Neural progenitor cell (in vitro differentiated cells): ENCODE measurements at regions not wholly inside any gene's neighbourhood (a gene's known extent, or its start where the extent isn't known, plus 50 kb on each side); places are given as distances from the start of the nearest gene placed in this dataset.

Experiments used
- DNase-seq: peaks from one replicate; pipeline ENCODE4 v3.0.0-alpha.2; 2016; ENCODE audit warnings: low spot score
- H2AFZ ChIP-seq: fragments of 200-600 bp; sonication (generic); replicated peaks from 2 replicates; pipeline ENCODE4 v1.6.1; 2016; ENCODE audit warnings: antibody characterized with exemption
- H3F3A ChIP-seq: fragments of 200-600 bp; sonication (generic); 2 replicates; pipeline ENCODE4 v1.6.1; 2016; ENCODE audit warnings: antibody characterized with exemption, low read depth
- H3K27ac ChIP-seq: fragments of 200-600 bp; sonication (generic); 2 replicates; pipeline ENCODE4 v1.5.1; 2016; ENCODE audit warnings: mild to moderate bottlenecking
- H3K27me3 ChIP-seq: fragments of 200-600 bp; sonication (generic); 2 replicates; pipeline ENCODE4 v1.6.1; 2016; ENCODE audit warnings: mild to moderate bottlenecking, moderate library complexity
- H3K36me3 ChIP-seq: fragments of 200-600 bp; sonication (generic); 2 replicates; pipeline ENCODE4 v1.5.1; 2016
- H3K4me1 ChIP-seq: fragments of 200-600 bp; sonication (generic); 2 replicates; pipeline ENCODE4 v1.6.1; 2016; ENCODE audit warnings: mixed run types
- H3K4me2 ChIP-seq: fragments of 200-600 bp; sonication (generic); 2 replicates; pipeline ENCODE4 v1.6.1; 2016
- H3K4me3 ChIP-seq: fragments of 200-600 bp; sonication (generic); 2 replicates; pipeline ENCODE4 v1.5.1; 2016
- H3K79me2 ChIP-seq: fragments of 200-600 bp; sonication (generic); 2 replicates; pipeline ENCODE4 v1.6.1; 2016; ENCODE audit warnings: low read depth
- H3K9ac ChIP-seq: fragments of 200-600 bp; sonication (generic); 2 replicates; pipeline ENCODE4 v1.6.1; 2016
- H3K9me3 ChIP-seq: fragments of 200-600 bp; sonication (generic); 2 replicates; pipeline ENCODE4 v1.5.1; 2016; ENCODE audit warnings: low read depth
- H4K20me1 ChIP-seq: fragments of 200-600 bp; sonication (generic); 2 replicates; pipeline ENCODE4 v1.6.1; 2016; ENCODE audit warnings: low read depth
- H3K27ac Mint-ChIP-seq: 3 replicates; pipeline ENCODE4 v1.8.0; 2021; ENCODE audit warnings: mixed read lengths
- H3K27me3 Mint-ChIP-seq: 2 replicates; pipeline ENCODE4 v1.8.0; 2022; ENCODE audit warnings: low read depth, mild to moderate bottlenecking, inconsistent platforms, moderate library complexity, mixed read lengths; ENCODE audit not compliant: insufficient read depth
- H3K36me3 Mint-ChIP-seq: 3 replicates; pipeline ENCODE4 v1.8.0; 2021; ENCODE audit warnings: mixed read lengths
- H3K4me1 Mint-ChIP-seq: 3 replicates; pipeline ENCODE4 v1.8.0; 2021; ENCODE audit warnings: mixed read lengths
- H3K4me3 Mint-ChIP-seq: 3 replicates; pipeline ENCODE4 v1.8.0; 2021; ENCODE audit warnings: mild to moderate bottlenecking, moderate library complexity, mixed read lengths
- H3K9me3 Mint-ChIP-seq: 3 replicates; pipeline ENCODE4 v1.8.0; 2020; ENCODE audit warnings: mixed read lengths
- CTCF ChIP-seq: fragments of 200-600 bp; sonication (generic); IDR thresholded peaks from 2 replicates; pipeline ENCODE4 v1.5.1; 2017; ENCODE audit warnings: antibody characterized with exemption, mild to moderate bottlenecking
- EZH2 ChIP-seq: fragments of 200-600 bp; sonication (generic); IDR thresholded peaks from 2 replicates; pipeline ENCODE4 v1.6.1; 2017; ENCODE audit warnings: antibody characterized with exemption, mild to moderate bottlenecking, moderate library complexity
- EZH2phosphoT487 ChIP-seq: fragments of 200-600 bp; sonication (generic); IDR thresholded peaks from 2 replicates; pipeline ENCODE4 v1.6.1; 2017; ENCODE audit warnings: antibody characterized with exemption

GRCh38 chr9:89873801-89874200 is 269.0 kb downstream of the GADD45G start:
- DNase-seq = no peak
- Histone ChIP-seq H3K27me3 (no peaks in the 10 kb centered on the region), H3F3A (no peaks in the 10 kb centered on the region), H4K20me1 (no peaks in the 10 kb centered on the region), H3K4me3 (no peak overlapping the region), H3K9ac (no peak overlapping the region), H2AFZ (no peak overlapping the region), H3K4me2 (no peak overlapping the region), H3K9me3 (no peaks in the 10 kb centered on the region), H3K27ac (no peak overlapping the region), H3K4me1 (no peaks in the 10 kb centered on the region), H3K79me2 (no peaks in the 10 kb centered on the region), H3K36me3 (no peaks in the 10 kb centered on the region)
- H3K27me3 Mint-ChIP-seq = peaks cover 2% of the 10 kb centered on the region
- H3K4me1 Mint-ChIP-seq = peaks cover 17% of the 10 kb centered on the region
- no peaks in the 10 kb centered on the region for H3K36me3 Mint-ChIP-seq
- H3K27ac Mint-ChIP-seq = no peak overlapping the region
- TF ChIP-seq EZH2 (no peak), EZH2phosphoT487 (no peak), CTCF (no peak)
- H3K9me3 Mint-ChIP-seq = no peaks in the 10 kb centered on the region
- H3K4me3 Mint-ChIP-seq = no peak overlapping the region

GRCh38 chr9:89874351-89875321 is 269.8 kb downstream of the GADD45G start:
- Histone ChIP-seq H4K20me1 (no peaks in the 10 kb centered on the region), H3K79me2 (no peaks in the 10 kb centered on the region), H2AFZ (no peak overlapping the region), H3K4me3 (no peak overlapping the region), H3K4me2 (no peak overlapping the region), H3F3A (no peaks in the 10 kb centered on the region), H3K9ac (no peak overlapping the region), H3K9me3 (no peaks in the 10 kb centered on the region), H3K27me3 (no peaks in the 10 kb centered on the region), H3K4me1 (no peaks in the 10 kb centered on the region), H3K27ac (no peak overlapping the region), H3K36me3 (no peaks in the 10 kb centered on the region)
- DNase-seq = peak; percentile 38
- Mint-ChIP-seq H3K36me3 (no peaks in the 10 kb centered on the region), H3K4me3 (peak overlapping the region; percentile 55), H3K9me3 (no peaks in the 10 kb centered on the region), H3K4me1 (peaks cover 17% of the 10 kb centered on the region), H3K27ac (peak overlapping the region; percentile 87), H3K27me3 (peaks cover 2% of the 10 kb centered on the region)
- no peak for TF ChIP-seq CTCF
- no peak for TF ChIP-seq EZH2phosphoT487
- no peak for TF ChIP-seq EZH2

- Histone ChIP-seq H3F3A (peaks cover 3% of the 10 kb centered on the region), H3K9ac (no peak overlapping the region), H3K9me3 (no peaks in the 10 kb centered on the region), H3K4me1 (no peaks in the 10 kb centered on the region), H3K36me3 (no peaks in the 10 kb centered on the region), H4K20me1 (no peaks in the 10 kb centered on the region), H3K27me3 (no peaks in the 10 kb centered on the region), H3K79me2 (no peaks in the 10 kb centered on the region), H3K4me3 (no peak overlapping the region), H2AFZ (no peak overlapping the region), H3K27ac (no peak overlapping the region), H3K4me2 (no peak overlapping the region)
- DNase-seq = no peak
- H3K36me3 Mint-ChIP-seq = no peaks in the 10 kb centered on the region
- no peak overlapping the region for H3K27ac Mint-ChIP-seq
- peaks cover 2% of the 10 kb centered on the region for H3K27me3 Mint-ChIP-seq
- no peak overlapping the region for H3K4me3 Mint-ChIP-seq
- no peaks in the 10 kb centered on the region for H3K9me3 Mint-ChIP-seq
- TF ChIP-seq EZH2phosphoT487 (no peak), CTCF (no peak), EZH2 (no peak)
- peaks cover 17% of the 10 kb centered on the region for H3K4me1 Mint-ChIP-seq
These were observed 272.5 kb downstream of the GADD45G start for GRCh38 chr9:89877051-89878002.
